ENCODE measurements at regions not wholly inside any gene's neighbourhood (a gene's known extent, or its start where the extent isn't known, plus 50 kb on each side); places are given as distances from the start of the nearest gene placed in this dataset.

DNA sequence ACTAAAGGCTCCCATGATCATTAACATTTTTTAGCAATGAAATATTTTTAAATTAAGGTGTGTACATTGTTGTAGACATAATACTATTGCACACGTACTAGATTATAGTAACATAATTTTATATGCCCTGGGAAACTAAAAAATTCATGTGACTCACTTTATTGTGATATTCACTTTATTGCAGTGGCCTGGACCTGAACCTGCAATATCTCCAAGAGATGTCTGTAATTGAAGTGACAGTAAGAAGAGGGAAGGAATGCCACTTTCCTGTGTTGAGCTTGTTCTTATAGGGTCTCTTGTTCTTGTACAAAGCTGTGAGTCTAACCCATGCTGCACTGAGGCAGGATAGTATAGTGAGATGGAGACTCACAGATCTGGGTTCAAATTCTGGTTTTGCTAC is 66.9 kb upstream of the USP24 start:
- TF ChIP-seq, protein P1, sequence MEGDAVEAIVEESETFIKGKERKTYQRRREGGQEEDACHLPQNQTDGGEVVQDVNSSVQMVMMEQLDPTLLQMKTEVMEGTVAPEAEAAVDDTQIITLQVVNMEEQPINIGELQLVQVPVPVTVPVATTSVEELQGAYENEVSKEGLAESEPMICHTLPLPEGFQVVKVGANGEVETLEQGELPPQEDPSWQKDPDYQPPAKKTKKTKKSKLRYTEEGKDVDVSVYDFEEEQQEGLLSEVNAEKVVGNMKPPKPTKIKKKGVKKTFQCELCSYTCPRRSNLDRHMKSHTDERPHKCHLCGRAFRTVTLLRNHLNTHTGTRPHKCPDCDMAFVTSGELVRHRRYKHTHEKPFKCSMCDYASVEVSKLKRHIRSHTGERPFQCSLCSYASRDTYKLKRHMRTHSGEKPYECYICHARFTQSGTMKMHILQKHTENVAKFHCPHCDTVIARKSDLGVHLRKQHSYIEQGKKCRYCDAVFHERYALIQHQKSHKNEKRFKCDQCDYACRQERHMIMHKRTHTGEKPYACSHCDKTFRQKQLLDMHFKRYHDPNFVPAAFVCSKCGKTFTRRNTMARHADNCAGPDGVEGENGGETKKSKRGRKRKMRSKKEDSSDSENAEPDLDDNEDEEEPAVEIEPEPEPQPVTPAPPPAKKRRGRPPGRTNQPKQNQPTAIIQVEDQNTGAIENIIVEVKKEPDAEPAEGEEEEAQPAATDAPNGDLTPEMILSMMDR (conservative IDR thresholded peaks at IDR 0.05; ENCODE audit: low read length) = no peak
- no peak for TF ChIP-seq EZH2phosphoT487 (IDR thresholded peaks at IDR 0.05; ENCODE audit: borderline replicate concordance, low read depth, low read length)
